ENCODE measurements at regions not wholly inside any gene's neighbourhood (a gene's known extent, or its start where the extent isn't known, plus 50 kb on each side); places are given as distances from the start of the nearest gene placed in this dataset.

- POLR2A ChIA-PET, result no interaction called here
- Mint-ChIP-seq H3K27me3 (no peaks in the 10 kb centered on the region), H3K4me3 (no peak overlapping the region), H3K36me3 (peaks cover 0 to 14% (median 0%) of the 10 kb centered on the region in 3 donors), H3K4me1 (no peaks in the 10 kb centered on the region), H3K27ac (no peak overlapping the region), H3K9me3 (peaks cover 0 to 43% (median 10%) of the 10 kb centered on the region in 9 donors)
- DNase-seq, result no peak
- ATAC-seq, result no peak
These were observed 493.9 kb upstream of the CDH9 start for GRCh38 chr5:27532305-27532704.

DNA sequence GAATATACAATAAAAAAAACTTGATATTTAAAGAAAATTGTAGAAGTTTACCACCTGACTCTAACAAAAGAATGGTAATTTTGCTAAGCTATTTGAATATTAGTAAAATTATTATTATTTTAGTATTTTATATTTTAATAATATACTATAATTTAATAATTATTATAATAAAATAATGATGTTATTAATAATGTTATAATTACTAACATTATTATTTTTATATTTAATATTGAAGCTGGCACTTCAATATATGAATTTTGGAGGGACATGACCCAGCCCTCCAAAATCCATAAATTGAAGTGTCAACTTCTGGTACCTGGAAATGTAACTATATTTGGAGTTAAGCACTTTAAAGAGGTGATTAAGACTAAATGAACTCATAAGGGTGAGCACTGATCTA, 486.1 kb upstream of the CDH9 start:
- POLR2A ChIA-PET, result no interaction called here
- H3K27me3 Mint-ChIP-seq, result no peaks in the 10 kb centered on the region
- DNase-seq, result no peak
- peaks cover 0 to 28% (median 14%) of the 10 kb centered on the region in 9 donors for H3K9me3 Mint-ChIP-seq
- no peak overlapping the region for H3K4me3 Mint-ChIP-seq
- no peaks in the 10 kb centered on the region for H3K4me1 Mint-ChIP-seq
- no peak for ATAC-seq
- H3K27ac Mint-ChIP-seq, result no peak overlapping the region
- H3K36me3 Mint-ChIP-seq, result peaks cover 0 to 4% (median 0%) of the 10 kb centered on the region in 3 donors

DNA sequence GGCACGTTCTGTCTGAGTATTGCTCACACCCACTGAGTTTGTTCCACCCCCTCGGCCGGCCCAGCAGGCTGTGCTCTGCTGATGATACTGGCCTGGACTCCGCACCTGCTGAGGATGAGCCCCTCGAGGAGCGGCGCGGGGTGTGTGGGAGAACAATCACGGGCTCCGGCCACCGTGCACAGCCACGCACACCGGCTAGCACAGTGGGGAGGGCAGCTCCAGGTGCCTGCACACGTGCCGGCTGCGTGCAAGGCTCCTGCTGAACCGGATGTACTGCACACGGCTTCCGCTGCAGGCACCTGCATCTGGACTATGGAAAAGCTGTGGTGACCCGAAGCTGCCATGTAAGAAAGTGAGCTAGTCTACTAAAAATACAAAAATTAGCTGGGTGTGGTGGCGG, 485.2 kb upstream of the CDH9 start:
- Mint-ChIP-seq H3K27ac (no peak overlapping the region), H3K36me3 (peaks cover 0 to 8% (median 0%) of the 10 kb centered on the region in 3 donors), H3K4me1 (no peaks in the 10 kb centered on the region), H3K4me3 (no peak overlapping the region), H3K27me3 (no peaks in the 10 kb centered on the region), H3K9me3 (peaks cover 0 to 36% (median 13%) of the 10 kb centered on the region in 9 donors)
- POLR2A ChIA-PET, result no interaction called here
- ATAC-seq (no peak), DNase-seq (no peak)

GRCh38 chr5:27516437-27516836, 478.1 kb upstream of the CDH9 start:
- no peak overlapping the region for H3K27ac Mint-ChIP-seq
- H3K9me3 Mint-ChIP-seq, result peaks cover 0 to 32% (median 11%) of the 10 kb centered on the region in 9 donors
- H3K4me1 Mint-ChIP-seq, result no peaks in the 10 kb centered on the region
- POLR2A ChIA-PET, result no interaction called here
- DNase-seq (no peak), ATAC-seq (no peak)
- H3K27me3 Mint-ChIP-seq, result no peaks in the 10 kb centered on the region
- H3K36me3 Mint-ChIP-seq, result peaks cover 0 to 4% (median 0%) of the 10 kb centered on the region in 3 donors
- no peak overlapping the region for H3K4me3 Mint-ChIP-seq

- no peaks in the 10 kb centered on the region for H3K27me3 Mint-ChIP-seq
- DNase-seq, result no peak
These were observed 472.7 kb upstream of the CDH9 start for GRCh38 chr5:27511061-27511460.

DNA sequence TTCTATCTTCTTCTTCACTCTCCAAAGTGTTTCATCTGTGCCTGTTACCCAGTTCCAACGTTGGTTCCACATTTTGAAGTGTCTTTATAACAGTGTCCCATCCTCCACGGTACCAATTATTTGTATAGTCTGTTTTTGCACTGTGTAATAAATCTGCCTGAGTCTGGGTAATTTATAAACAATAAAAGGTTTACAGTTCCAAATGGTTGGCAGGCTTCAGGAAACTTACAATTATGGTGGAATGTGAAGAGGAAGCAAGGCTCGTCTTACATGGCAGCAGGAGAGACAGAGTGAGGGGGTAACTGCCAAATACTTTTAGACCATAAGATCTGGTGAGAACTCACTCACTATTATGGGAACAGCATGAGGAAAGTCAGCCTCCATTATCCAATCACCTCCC, 465.4 kb upstream of the CDH9 start:
- Mint-ChIP-seq H3K36me3 (no peaks in the 10 kb centered on the region), H3K4me3 (no peak overlapping the region), H3K4me1 (no peaks in the 10 kb centered on the region), H3K27me3 (no peaks in the 10 kb centered on the region), H3K27ac (no peak overlapping the region), H3K9me3 (peaks cover 0 to 31% (median 13%) of the 10 kb centered on the region in 9 donors)
- DNase-seq, result no peak
- no peak for ATAC-seq
- POLR2A ChIA-PET, result no interaction called here

More at GRCh38 chr5:27511061-27511460, 472.7 kb upstream of the CDH9 start:
- ATAC-seq, result no peak
- Mint-ChIP-seq H3K36me3 (no peaks in the 10 kb centered on the region), H3K4me3 (no peak overlapping the region), H3K9me3 (peaks cover 0 to 16% (median 8%) of the 10 kb centered on the region in 9 donors), H3K27ac (no peak overlapping the region), H3K4me1 (no peaks in the 10 kb centered on the region)
- POLR2A ChIA-PET, result interaction anchor here (0.6 kb wide), 1 partner anchor 1950 kb away, joined by 3 read pairs; no protein-coding TSS in a partner anchor

DNA sequence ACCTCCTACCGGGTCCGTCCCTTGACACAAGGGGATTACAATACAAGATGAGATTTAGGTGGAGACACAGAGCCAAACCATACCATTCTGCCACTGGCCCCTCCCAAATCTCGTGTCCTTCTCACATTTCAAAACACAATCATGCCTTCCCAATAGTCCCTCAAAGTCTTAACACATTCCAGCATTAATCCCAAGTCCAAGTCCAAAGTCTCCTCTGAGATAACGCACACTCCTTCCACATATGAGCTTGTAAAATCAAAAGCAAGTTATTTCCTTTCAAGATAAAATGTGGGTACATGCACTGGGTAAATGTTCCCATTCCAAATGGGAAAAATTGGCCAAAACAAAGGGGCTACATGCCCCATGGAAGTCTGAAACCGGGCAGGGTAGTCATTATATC, 463.9 kb upstream of the CDH9 start:
- Mint-ChIP-seq H3K9me3 (peaks cover 0 to 31% (median 9%) of the 10 kb centered on the region in 9 donors), H3K4me1 (no peaks in the 10 kb centered on the region), H3K27me3 (no peaks in the 10 kb centered on the region), H3K36me3 (no peaks in the 10 kb centered on the region), H3K4me3 (no peak overlapping the region), H3K27ac (no peak overlapping the region)
- POLR2A ChIA-PET, result no interaction called here
- no peak for ATAC-seq
- DNase-seq, result no peak

GRCh38 chr5:27497491-27497890, 459.1 kb upstream of the CDH9 start:
- POLR2A ChIA-PET, result no interaction called here
- H3K9me3 Mint-ChIP-seq, result peaks cover 0 to 25% (median 6%) of the 10 kb centered on the region in 9 donors
- H3K27ac Mint-ChIP-seq, result no peak overlapping the region
- no peaks in the 10 kb centered on the region for H3K27me3 Mint-ChIP-seq
- no peaks in the 10 kb centered on the region for H3K4me1 Mint-ChIP-seq
- peaks cover 0 to 6% (median 0%) of the 10 kb centered on the region in 3 donors for H3K36me3 Mint-ChIP-seq
- no peak overlapping the region for H3K4me3 Mint-ChIP-seq
- DNase-seq (no peak), ATAC-seq (no peak)

- no peaks in the 10 kb centered on the region for H3K27me3 Mint-ChIP-seq
These were observed 456.5 kb upstream of the CDH9 start for GRCh38 chr5:27494887-27495286.

GRCh38 chr5:27491746-27492439, 453.5 kb upstream of the CDH9 start:
- no peak overlapping the region for H3K27ac Mint-ChIP-seq
- peaks cover 3 to 40% (median 11%) of the 10 kb centered on the region in 9 donors for H3K9me3 Mint-ChIP-seq
- ATAC-seq (no peak), DNase-seq (no peak)
- H3K36me3 Mint-ChIP-seq, result peaks cover 0 to 6% (median 0%) of the 10 kb centered on the region in 3 donors
- no peak overlapping the region for H3K4me3 Mint-ChIP-seq
- H3K4me1 Mint-ChIP-seq, result no peaks in the 10 kb centered on the region
- POLR2A ChIA-PET, result no interaction called here
- H3K27me3 Mint-ChIP-seq, result no peaks in the 10 kb centered on the region

More at GRCh38 chr5:27494887-27495286, 456.5 kb upstream of the CDH9 start:
- Mint-ChIP-seq H3K27ac (no peak overlapping the region), H3K36me3 (peaks cover 0 to 6% (median 0%) of the 10 kb centered on the region in 3 donors), H3K4me1 (no peaks in the 10 kb centered on the region), H3K9me3 (peaks cover 3 to 33% (median 10%) of the 10 kb centered on the region in 9 donors), H3K4me3 (no peak overlapping the region)
- DNase-seq (no peak), ATAC-seq (no peak)
- POLR2A ChIA-PET, result no interaction called here

DNA sequence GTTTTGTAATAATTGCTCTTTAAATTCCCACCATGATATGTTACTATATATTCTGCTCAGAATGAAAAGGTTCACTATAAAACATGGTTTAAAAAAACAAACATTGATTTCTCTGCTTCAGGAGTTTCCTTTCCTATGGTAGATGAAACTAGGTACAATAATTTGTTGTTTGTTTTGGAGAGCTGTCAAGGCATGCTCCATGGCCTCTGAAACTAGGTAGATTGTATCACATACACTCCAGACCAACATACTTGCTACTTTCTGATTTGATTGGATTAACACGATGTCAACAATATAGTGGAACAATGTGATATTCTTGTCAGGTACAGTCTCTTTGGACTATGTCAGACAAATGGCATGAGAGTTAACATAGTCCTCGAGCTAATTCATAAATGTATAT, 452.7 kb upstream of the CDH9 start:
- Mint-ChIP-seq H3K27ac (no peak overlapping the region), H3K4me3 (no peak overlapping the region), H3K4me1 (no peaks in the 10 kb centered on the region), H3K27me3 (no peaks in the 10 kb centered on the region), H3K36me3 (no peaks in the 10 kb centered on the region), H3K9me3 (peaks cover 3 to 44% (median 13%) of the 10 kb centered on the region in 9 donors)
- ATAC-seq (no peak), DNase-seq (no peak)
- POLR2A ChIA-PET, result no interaction called here

DNA sequence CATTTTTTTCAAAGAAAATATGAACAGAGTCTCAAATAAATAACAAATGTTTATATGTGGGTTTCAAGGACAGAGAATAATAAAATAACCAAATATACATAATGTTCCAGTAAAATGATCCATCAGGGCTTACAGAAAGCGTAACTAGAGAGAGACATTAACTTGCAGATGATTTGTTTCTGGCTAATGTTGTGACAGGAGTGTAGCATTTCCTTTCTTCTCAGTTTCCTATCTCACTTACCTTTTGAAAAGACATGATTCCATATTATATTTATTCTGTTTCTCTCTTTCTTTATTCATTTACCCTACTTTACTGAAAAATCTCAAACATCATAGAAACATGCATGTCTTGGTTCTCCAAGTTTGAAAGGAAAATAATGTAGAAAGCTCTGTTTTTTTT, 451.3 kb upstream of the CDH9 start:
- H3K4me1 Mint-ChIP-seq, result no peaks in the 10 kb centered on the region
- ATAC-seq, result no peak
- POLR2A ChIA-PET, result no interaction called here
- H3K4me3 Mint-ChIP-seq, result no peak overlapping the region
- no peak overlapping the region for H3K27ac Mint-ChIP-seq
- peaks cover 3 to 42% (median 11%) of the 10 kb centered on the region in 9 donors for H3K9me3 Mint-ChIP-seq
- H3K27me3 Mint-ChIP-seq, result no peaks in the 10 kb centered on the region
- no peak for DNase-seq
- no peaks in the 10 kb centered on the region for H3K36me3 Mint-ChIP-seq

- DNase-seq, result no peak
- no peak overlapping the region for H3K27ac Mint-ChIP-seq
- H3K36me3 Mint-ChIP-seq, result peaks cover 0 to 7% (median 0%) of the 10 kb centered on the region in 3 donors
- no peak for ATAC-seq
- POLR2A ChIA-PET, result no interaction called here
- H3K9me3 Mint-ChIP-seq, result peaks cover 0 to 34% (median 12%) of the 10 kb centered on the region in 9 donors
- H3K4me3 Mint-ChIP-seq, result no peak overlapping the region
- H3K27me3 Mint-ChIP-seq, result no peaks in the 10 kb centered on the region
- H3K4me1 Mint-ChIP-seq, result no peaks in the 10 kb centered on the region
These were observed 444.3 kb upstream of the CDH9 start for GRCh38 chr5:27482663-27483062.

DNA sequence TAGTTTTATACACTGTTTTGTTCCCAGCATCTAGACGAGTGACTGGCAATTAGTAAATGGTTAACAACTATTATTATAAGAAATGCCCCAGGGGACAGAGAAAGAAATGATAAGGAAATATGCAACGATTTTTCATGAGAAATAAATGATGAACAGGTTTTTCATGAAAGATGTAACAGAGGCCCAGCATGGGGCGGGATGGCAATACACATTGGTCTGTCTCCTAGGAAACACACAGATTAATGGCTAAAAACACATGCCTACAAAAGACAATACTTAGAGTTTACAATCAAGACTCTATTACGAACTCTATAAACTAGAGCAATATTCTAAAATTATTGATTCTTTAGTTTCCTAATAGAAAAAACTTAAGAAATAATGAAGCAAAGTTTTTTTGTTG, 441.5 kb upstream of the CDH9 start:
- ATAC-seq (no peak), DNase-seq (no peak)
- no peak overlapping the region for H3K27ac Mint-ChIP-seq
- peaks cover 0 to 11% (median 0%) of the 10 kb centered on the region in 3 donors for H3K36me3 Mint-ChIP-seq
- peaks cover 2 to 33% (median 11%) of the 10 kb centered on the region in 9 donors for H3K9me3 Mint-ChIP-seq
- no peak overlapping the region for H3K4me3 Mint-ChIP-seq
- POLR2A ChIA-PET, result no interaction called here
- no peaks in the 10 kb centered on the region for H3K27me3 Mint-ChIP-seq
- no peaks in the 10 kb centered on the region for H3K4me1 Mint-ChIP-seq

All from naive thymus-derived CD8-positive, alpha-beta T cell (primary cell).